ENCODE measurements at regions not wholly inside any gene's neighbourhood (a gene's known extent, or its start where the extent isn't known, plus 50 kb on each side); places are given as distances from the start of the nearest gene placed in this dataset.

DNA sequence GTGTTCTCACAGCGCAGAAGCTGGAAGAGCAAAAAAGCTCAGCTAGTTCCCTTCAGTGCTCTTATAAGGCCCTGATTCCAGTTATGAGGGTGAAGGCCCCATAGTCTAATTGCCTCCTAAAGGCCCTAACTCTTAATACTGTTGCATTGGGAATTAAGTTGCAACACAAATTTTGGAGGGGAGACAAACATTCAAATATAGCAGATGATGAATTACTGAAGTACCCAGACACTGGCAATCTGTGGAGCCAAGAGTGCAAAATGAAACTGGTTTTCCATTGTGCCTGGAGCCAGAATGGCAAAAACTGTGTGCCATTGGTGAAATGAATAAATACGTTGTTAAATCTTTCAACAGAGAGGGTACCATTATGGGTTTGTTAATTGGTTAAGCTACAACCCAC lies 356.0 kb downstream of the PPARGC1A start:
- DNase-seq (ENCODE audit: low read depth): no peak
- TF ChIP-seq CTCF (IDR thresholded peaks at IDR 0.05; ENCODE audit: insufficient read depth, low read length): no peak
- H3K4me3 ChIP-seq (ENCODE audit: low read depth, low read length): no peak overlapping the region

- H3K4me3 ChIP-seq (ENCODE audit: low read depth, low read length): no peak overlapping the region
- no peak for TF ChIP-seq CTCF (IDR thresholded peaks at IDR 0.05; ENCODE audit: insufficient read depth, low read length)
- no peak for DNase-seq (ENCODE audit: low read depth)
Observed at GRCh38 chr4:23516716-23517115, 373.1 kb downstream of the PPARGC1A start.

DNA sequence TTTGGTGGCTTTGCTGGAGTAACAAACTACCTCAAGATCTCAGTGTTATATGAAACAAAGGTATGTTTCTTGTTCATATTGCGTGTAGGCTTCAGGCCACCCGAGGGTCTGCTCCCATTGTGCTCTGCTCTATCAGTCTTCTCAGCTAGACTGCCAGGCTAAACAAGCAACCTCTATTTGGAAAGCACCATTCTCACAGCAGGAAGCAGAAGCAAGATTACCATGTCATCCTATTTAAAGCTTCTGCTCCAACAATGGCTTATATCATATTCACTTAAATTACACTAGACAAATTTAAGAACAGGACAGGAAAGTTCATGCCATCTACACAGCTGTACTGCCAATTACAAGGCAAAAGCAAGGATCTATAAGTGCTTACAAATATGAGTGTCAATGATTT lies 385.8 kb downstream of the PPARGC1A start:
- H3K4me3 ChIP-seq (ENCODE audit: low read depth, low read length): no peak overlapping the region
- TF ChIP-seq CTCF (IDR thresholded peaks at IDR 0.05; ENCODE audit: insufficient read depth, low read length): no peak
- no peak for DNase-seq (ENCODE audit: low read depth)

DNA sequence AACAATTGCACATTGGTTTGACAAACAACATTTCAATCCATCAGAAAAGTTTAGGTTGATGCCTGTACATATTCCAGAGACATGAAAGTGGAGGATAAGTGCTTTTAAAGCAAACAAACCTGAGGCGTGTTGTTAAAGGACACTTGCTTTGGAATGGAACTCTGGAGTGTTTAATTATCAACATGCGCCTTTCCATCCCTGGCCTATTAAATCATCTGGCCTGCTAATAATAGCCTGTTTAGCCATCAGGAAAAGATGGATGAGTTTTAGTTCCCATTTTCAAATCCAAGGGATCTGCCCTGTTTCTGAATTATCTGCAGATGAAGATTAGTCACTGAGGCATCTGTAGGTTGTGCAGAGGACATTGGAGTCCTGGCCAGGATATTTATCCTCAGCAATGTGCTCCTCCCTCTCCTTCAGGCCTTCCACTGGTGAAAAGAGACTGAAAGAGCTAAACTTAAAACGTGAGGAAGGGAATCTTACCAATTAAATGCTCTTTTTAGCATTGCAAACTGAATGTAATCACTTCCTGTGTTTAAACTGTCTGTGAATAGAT lies 388.9 kb downstream of the PPARGC1A start:
- no peak for TF ChIP-seq CTCF (IDR thresholded peaks at IDR 0.05; ENCODE audit: insufficient read depth, low read length)
- no peak for DNase-seq (ENCODE audit: low read depth)
- H3K4me3 ChIP-seq (ENCODE audit: low read depth, low read length): no peak overlapping the region

GRCh38 chr4:23485801-23486200 lies 404.0 kb downstream of the PPARGC1A start:
- no peak overlapping the region for H3K4me3 ChIP-seq (ENCODE audit: low read depth, low read length)
- TF ChIP-seq CTCF (IDR thresholded peaks at IDR 0.05; ENCODE audit: insufficient read depth, low read length): no peak
- DNase-seq (ENCODE audit: low read depth): peak; percentile 65

DNA sequence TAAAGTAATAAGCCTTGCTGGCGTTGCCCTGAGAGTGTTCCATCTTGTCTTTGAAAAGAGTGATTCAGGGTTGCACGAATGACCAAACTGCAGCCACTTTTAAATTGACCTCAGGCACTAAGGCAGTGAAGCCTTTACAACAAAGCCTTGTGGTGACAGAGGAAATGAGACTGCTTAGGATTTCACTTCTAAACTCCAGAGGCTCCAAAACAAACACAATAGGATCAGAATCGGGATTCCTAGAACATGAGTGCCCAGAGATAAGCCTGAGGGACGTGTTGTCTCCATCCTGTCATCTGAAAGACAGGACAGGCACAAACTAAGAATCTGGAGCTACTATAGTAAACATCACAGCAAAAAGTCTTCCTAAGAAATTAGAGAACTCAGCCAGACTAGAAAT lies 405.2 kb downstream of the PPARGC1A start:
- no peak overlapping the region for H3K4me3 ChIP-seq (ENCODE audit: low read depth, low read length)
- TF ChIP-seq CTCF (IDR thresholded peaks at IDR 0.05; ENCODE audit: insufficient read depth, low read length): no peak
- DNase-seq (ENCODE audit: low read depth): peak; percentile 25

DNA sequence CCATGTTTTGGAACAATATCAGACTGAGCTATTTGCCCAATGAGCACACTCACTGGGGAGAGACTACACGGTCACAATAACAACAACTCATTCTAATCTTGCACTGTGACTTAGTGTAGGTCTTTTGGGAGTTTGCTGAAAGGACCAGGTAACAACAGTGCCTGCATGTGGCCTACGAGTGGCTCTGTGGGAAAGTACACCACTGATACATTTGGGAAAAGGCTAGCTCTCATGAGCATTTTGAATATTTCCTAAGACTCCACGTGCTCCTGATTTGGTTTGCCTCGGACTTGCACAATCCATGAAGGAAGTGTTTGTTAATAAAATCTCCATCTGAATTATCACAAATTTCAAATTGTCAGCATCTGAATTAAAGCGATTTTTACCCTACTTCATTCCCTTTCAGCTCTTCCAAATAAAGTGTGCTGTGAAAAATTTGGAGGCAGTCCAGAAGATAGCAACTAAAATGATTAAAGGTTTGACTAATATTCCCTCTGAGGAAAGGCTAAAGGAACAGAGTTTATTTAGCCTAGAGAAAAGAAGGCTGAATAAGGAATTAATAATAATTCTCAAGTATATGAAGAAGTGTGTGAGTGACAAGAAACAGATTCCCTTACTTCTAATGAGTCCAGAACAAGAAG lies 406.4 kb downstream of the PPARGC1A start:
- peak; percentile 12 for DNase-seq (ENCODE audit: low read depth)
- H3K4me3 ChIP-seq (ENCODE audit: low read depth, low read length): no peak overlapping the region
- no peak for TF ChIP-seq CTCF (IDR thresholded peaks at IDR 0.05; ENCODE audit: insufficient read depth, low read length)
